GM12878 (cell line): ENCODE measurements at regions not wholly inside any gene's neighbourhood (a gene's known extent, or its start where the extent isn't known, plus 50 kb on each side); places are given as distances from the start of the nearest gene placed in this dataset.

ENCODE experiments used
- ATAC-seq: fragments of 200-7000 bp; cut with Tn5 transposase; 3 replicates; pipeline ENCODE4 v1.9.1; 2020; ENCODE audit warnings: mild to moderate bottlenecking, moderate library complexity
- BruUV-seq: library from RNA; stranded (reverse); fragments of 400-500 nt; replicated peaks from 2 replicates; lab custom pipeline; 2021; lab: Mats Ljungman, UMichigan
- CTCF ChIA-PET: fragments of 300-600 bp; sonication (Branson Sonifier 250); formaldehyde crosslinking; extraction: SDS; loops from one replicate; lab custom pipeline; 2021; ENCODE audit warnings: inconsistent platforms; lab: Yijun Ruan, JAX
- POLR2A ChIA-PET: fragments of 350-600 bp; formaldehyde crosslinking; extraction: SDS; loops from one replicate; lab custom pipeline; 2021; ENCODE audit warnings: inconsistent platforms; lab: Charles Lee
- RAD21 ChIA-PET: fragments of 300-600 bp; sonication (Branson Sonifier 250); formaldehyde crosslinking; loops from one replicate; lab custom pipeline; 2023; ENCODE audit warnings: antibody characterized with exemption; ENCODE audit not compliant: unreplicated experiment; lab: Charles Lee
- SMC1A ChIA-PET: fragments of 300-600 bp; sonication (Branson Sonifier 250); formaldehyde crosslinking; loops from one replicate; lab custom pipeline; 2023; ENCODE audit not compliant: unreplicated experiment, uncharacterized antibody; lab: Charles Lee
- DNase-seq: peaks from one replicate; pipeline ENCODE4 v3.0.0-alpha.2; 2011; ENCODE audit warnings: low read depth, low spot score
- FAIRE-seq: peaks from 3 replicates; lab custom pipeline; 2011; peaks lifted over from hg19 to GRCh38; lab: Jason Lieb, UNC
- H2AFZ ChIP-seq: 2 replicates; pipeline ENCODE4 v1.6.0; 2011; ENCODE audit warnings: low read depth, low read length, control low read depth; ENCODE audit not compliant: control insufficient read depth
- H3K27ac ChIP-seq: 2 replicates; pipeline ENCODE4 v1.5.1; 2011; ENCODE audit warnings: control low read depth; ENCODE audit not compliant: control insufficient read depth, insufficient read depth
- H3K27me3 ChIP-seq, 2 experiments: replicated peaks in 1 of 2; 2 replicates each; pipeline versions ENCODE4 v1.6.0 to v1.6.1; 2011; ENCODE audit warnings: low read length in 1 of 2; ENCODE audit not compliant: control insufficient read depth in 2 of 2, insufficient read depth in 2 of 2
- H3K36me3 ChIP-seq, 2 experiments: 2 replicates each; pipeline ENCODE4 v1.5.1; 2011; ENCODE audit warnings: low read length in 1 of 2; ENCODE audit not compliant: control insufficient read depth in 2 of 2, insufficient read depth in 2 of 2
- H3K4me1 ChIP-seq: 2 replicates; pipeline ENCODE4 v1.6.1; 2011; ENCODE audit warnings: mild to moderate bottlenecking, low read length, moderate library complexity, mixed read lengths; ENCODE audit not compliant: control insufficient read depth, insufficient read depth
- H3K4me2 ChIP-seq: 2 replicates; pipeline ENCODE4 v1.6.0; 2011; ENCODE audit warnings: control low read depth; ENCODE audit not compliant: control insufficient read depth, insufficient read depth
- H3K4me3 ChIP-seq: fragments of 200-600 bp; sonication (generic); 2 replicates; pipeline ENCODE4 v1.5.1; 2016
- H3K79me2 ChIP-seq: 2 replicates; pipeline ENCODE4 v1.6.0; 2011; ENCODE audit warnings: low read length; ENCODE audit not compliant: control insufficient read depth, insufficient read depth
- H3K9ac ChIP-seq: 2 replicates; pipeline ENCODE4 v1.8.0; 2011; ENCODE audit warnings: low read length, control low read depth, mixed read lengths; ENCODE audit not compliant: control insufficient read depth, insufficient read depth
- H3K9me3 ChIP-seq: replicated peaks from 3 replicates; pipeline ENCODE4 v1.5.1; 2011; ENCODE audit warnings: mild to moderate bottlenecking, low read length; ENCODE audit not compliant: control insufficient read depth, insufficient read depth
- H4K20me1 ChIP-seq: 2 replicates; pipeline ENCODE4 v1.6.0; 2011; ENCODE audit not compliant: control insufficient read depth, insufficient read depth
- CHD2 ChIP-seq: IDR thresholded peaks from 2 replicates; pipeline ENCODE4 v1.6.1; 2011; ENCODE audit warnings: low read depth, low read length, improper control_type of control experiment, borderline replicate concordance
- CREB1 ChIP-seq: IDR thresholded peaks from 2 replicates; pipeline ENCODE4 v1.6.1; 2012; ENCODE audit warnings: low read depth, mild to moderate bottlenecking, inconsistent platforms
- FOXM1 ChIP-seq: IDR thresholded peaks from 2 replicates; pipeline ENCODE4 v1.6.1; 2012; ENCODE audit warnings: low read depth, mild to moderate bottlenecking, inconsistent platforms, low read length, moderate library complexity
- GATAD2B ChIP-seq: fragments of 450-650 bp; conservative IDR thresholded peaks from 2 replicates; pipeline ENCODE4 v1.6.1; 2017; ENCODE audit warnings: low read depth, mild to moderate bottlenecking, moderate library complexity
- JUND ChIP-seq: IDR thresholded peaks from 2 replicates; pipeline ENCODE4 v1.6.1; 2012; ENCODE audit warnings: low read depth, mild to moderate bottlenecking, low read length, improper control_type of control experiment, moderate library complexity
- KLF5 ChIP-seq: fragments of 450-650 bp; IDR thresholded peaks from 2 replicates; pipeline ENCODE4 v1.6.1; 2014; ENCODE audit warnings: mild to moderate bottlenecking; ENCODE audit not compliant: partially characterized antibody
- MTA2 ChIP-seq: fragments of 450-650 bp; IDR thresholded peaks from 2 replicates; pipeline ENCODE4 v1.6.1; 2016; ENCODE audit warnings: low read depth, mild to moderate bottlenecking, moderate library complexity
- PAX8 ChIP-seq: fragments of 450-650 bp; IDR thresholded peaks from 2 replicates; pipeline ENCODE4 v1.6.1; 2017; ENCODE audit warnings: mild to moderate bottlenecking, moderate library complexity
- POLR2AphosphoS2 ChIP-seq: IDR thresholded peaks from 2 replicates; pipeline ENCODE4 v1.6.1; 2011; ENCODE audit warnings: low read depth, mild to moderate bottlenecking, low read length, improper control_type of control experiment, moderate library complexity
- RELA ChIP-seq: fragments of 450-650 bp; IDR thresholded peaks from 2 replicates; pipeline ENCODE4 v1.8.0; 2014; ENCODE audit warnings: borderline replicate concordance; ENCODE audit not compliant: partially characterized antibody
- RELB ChIP-seq: fragments of 450-650 bp; IDR thresholded peaks from 2 replicates; pipeline ENCODE4 v1.6.1; 2017; ENCODE audit warnings: low read depth, mild to moderate bottlenecking, moderate library complexity
- REST ChIP-seq: IDR thresholded peaks from 2 replicates; pipeline ENCODE4 v1.6.1; 2012; ENCODE audit warnings: mild to moderate bottlenecking, low read depth, low read length
- SIN3A ChIP-seq: IDR thresholded peaks from 2 replicates; pipeline ENCODE4 v1.6.1; 2012; ENCODE audit warnings: low read depth, low read length, improper control_type of control experiment
- SMAD1 ChIP-seq: fragments of 450-650 bp; IDR thresholded peaks from 2 replicates; pipeline ENCODE4 v1.6.1; 2018; ENCODE audit warnings: mild to moderate bottlenecking, low read depth; ENCODE audit not compliant: partially characterized antibody
- SUZ12 ChIP-seq: fragments of 200-600 bp; sonication (generic); IDR thresholded peaks from one replicate; pipeline ENCODE4 v1.6.1; 2018; ENCODE audit warnings: antibody characterized with exemption, mild to moderate bottlenecking; ENCODE audit not compliant: unreplicated experiment
- TCF7 ChIP-seq: IDR thresholded peaks from 2 replicates; pipeline ENCODE4 v1.6.1; 2014; ENCODE audit warnings: antibody characterized with exemption, borderline replicate concordance
- YY1 ChIP-seq: IDR thresholded peaks from 2 replicates; pipeline ENCODE4 v1.6.1; 2011; ENCODE audit warnings: low read depth, mild to moderate bottlenecking, low read length
- ZNF622 ChIP-seq: fragments of 450-650 bp; IDR thresholded peaks from 2 replicates; pipeline ENCODE4 v1.6.1; 2017; ENCODE audit warnings: mild to moderate bottlenecking, inconsistent platforms
- WGBS: methylation state at CpG from one replicate; pipeline ENCODE4 v1.1.6; 2016; ENCODE audit warnings: low lambda C conversion rate; ENCODE audit not compliant: insufficient replicate concordance, insufficient coverage; ENCODE audit errors: missing lambda C conversion rate; 5-methylcytosine and 5-hydroxymethylcytosine counted together
- in situ Hi-C: fragments of 300-500 bp; cut with MboI; formaldehyde crosslinking; loops from 9 replicates; pipeline ENCODE4 v1.14.3; 2018; ENCODE audit warnings: mixed read lengths
- intact Hi-C: fragments of 100-400 bp; cut with micrococcal nuclease; formaldehyde crosslinking; loops from one replicate; pipeline ENCODE4 v1.14.2; 2022; ENCODE audit not compliant: unreplicated experiment

- no peak for DNase-seq
- Histone ChIP-seq H3K36me3 (no peaks in the 10 kb centered on the region), H3K9me3 (no peaks in the 10 kb centered on the region), H3K4me3 (no peak overlapping the region), H3K4me1 (no peaks in the 10 kb centered on the region), H3K27ac (no peak overlapping the region), H2AFZ (no peak overlapping the region), H4K20me1 (no peaks in the 10 kb centered on the region), H3K79me2 (no peaks in the 10 kb centered on the region), H3K4me2 (no peak overlapping the region), H3K9ac (no peak overlapping the region), H3K27me3 (no peaks in the 10 kb centered on the region)
- ATAC-seq: no peak
- ChIA-PET POLR2A (no interaction called here), CTCF (no interaction called here), RAD21 (interaction anchor here (0.6 kb wide), 1 partner anchor 277 kb away, joined by 3 read pairs; no protein-coding TSS in a partner anchor), SMC1A (no interaction called here)
- no peak for FAIRE-seq
- in situ Hi-C loops (no loop called here), intact Hi-C loops (no loop called here)
- no TSS peak for BruUV-seq
- WGBS: 60% methylated on average over 1 of the region's 1 CpG
- no peak for TF ChIP-seq SMAD1
- TF ChIP-seq FOXM1: no peak
- TF ChIP-seq CREB1: no peak
- TF ChIP-seq TCF7: no peak
- TF ChIP-seq RELA: no peak
- TF ChIP-seq KLF5: no peak
- TF ChIP-seq PAX8: no peak
- TF ChIP-seq POLR2AphosphoS2: no peak
- no peak for TF ChIP-seq SIN3A
- no peak for TF ChIP-seq CHD2
- no peak for TF ChIP-seq ZNF622
- TF ChIP-seq MTA2: no peak
- TF ChIP-seq REST: no peak
- TF ChIP-seq YY1: no peak
- no peak for TF ChIP-seq RELB
- no peak for TF ChIP-seq SUZ12
- no peak for TF ChIP-seq GATAD2B
- TF ChIP-seq JUND: no peak
Observed at GRCh38 chr5:53321073-53321472, 159.4 kb upstream of the FST start.
